ENCODE measurements at regions not wholly inside any gene's neighbourhood (a gene's known extent, or its start where the extent isn't known, plus 50 kb on each side); places are given as distances from the start of the nearest gene placed in this dataset.

DNA sequence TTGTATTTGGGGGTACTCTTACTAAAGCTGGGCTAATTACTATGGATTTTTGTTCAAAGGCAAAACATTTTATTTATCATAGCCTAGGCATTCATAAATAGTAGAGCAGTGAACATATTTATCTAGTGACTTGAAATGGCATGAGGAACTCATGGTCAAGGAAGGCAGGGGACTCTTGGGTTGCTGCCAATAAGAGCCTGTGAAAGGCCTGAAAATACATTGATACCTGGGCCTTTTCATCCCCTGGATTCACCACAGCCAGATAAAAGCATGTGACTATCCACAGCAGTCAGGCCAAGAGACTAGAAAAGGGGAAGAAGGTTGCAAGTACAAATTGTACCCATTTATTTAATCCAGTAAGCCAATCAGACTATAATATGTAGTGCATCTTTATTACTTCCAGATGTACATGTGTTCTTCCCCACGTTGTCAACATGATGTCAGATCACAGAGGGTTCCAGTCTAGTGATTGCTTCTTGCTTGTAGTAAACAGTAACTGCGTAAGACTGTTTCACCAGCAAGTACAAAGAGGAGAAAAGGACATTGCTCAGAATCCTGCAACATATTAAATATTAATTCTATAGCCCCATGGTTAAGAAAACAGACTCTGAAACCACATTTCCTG is 409.7 kb downstream of the NOVA1 start:
- TF ChIP-seq CTCF (IDR thresholded peaks at IDR 0.05 in 8 of 11, conservative IDR thresholded peaks at IDR 0.05 in 3 of 11), result no peak
- TF ChIP-seq POLR2AphosphoS5 (IDR thresholded peaks at IDR 0.05), result no peak
